Panc1 (cell line): ENCODE measurements at regions not wholly inside any gene's neighbourhood (a gene's known extent, or its start where the extent isn't known, plus 50 kb on each side); places are given as distances from the start of the nearest gene placed in this dataset.

Source experiments
- ATAC-seq: fragments of 200-7000 bp; cut with Tn5 transposase; 2 replicates; pipeline ENCODE4 v1.9.1; 2020; ENCODE audit warnings: mild to moderate bottlenecking, moderate library complexity
- BruUV-seq: library from RNA; stranded (reverse); fragments of 400-500 nt; replicated peaks from 2 replicates; lab custom pipeline; 2021; lab: Mats Ljungman, UMichigan
- CTCF ChIA-PET: fragments of 300-600 bp; sonication (Branson Sonifier 250); formaldehyde crosslinking; loops from one replicate; lab custom pipeline; 2022; ENCODE audit warnings: antibody characterized with exemption; lab: Charles Lee
- POLR2A ChIA-PET: fragments of 300-600 bp; sonication (Branson Sonifier 250); formaldehyde crosslinking; loops from one replicate; lab custom pipeline; 2022; ENCODE audit warnings: antibody characterized with exemption; lab: Charles Lee
- DNase-seq: peaks from one replicate; pipeline ENCODE4 v3.0.0-alpha.2; 2010; ENCODE audit warnings: low read depth, low spot score
- H3K27ac ChIP-seq: 2 replicates; pipeline ENCODE4 v1.5.1; 2011; ENCODE audit warnings: mild to moderate bottlenecking, low read length, inconsistent platforms
- H3K27me3 ChIP-seq: fragments of 200-500 bp; sonication (Bioruptor generic); 2 replicates; pipeline ENCODE4 v1.6.0; 2014; ENCODE audit warnings: low read length, inconsistent platforms; ENCODE audit not compliant: control insufficient read depth, insufficient read depth
- H3K36me3 ChIP-seq: fragments of 200-500 bp; sonication (Bioruptor generic); 2 replicates; pipeline ENCODE4 v1.5.1; 2014; ENCODE audit warnings: inconsistent platforms, mild to moderate bottlenecking, low read length, moderate library complexity; ENCODE audit not compliant: control insufficient read depth, insufficient read depth
- H3K4me1 ChIP-seq: 2 replicates; pipeline ENCODE4 v1.5.1; 2011; ENCODE audit warnings: inconsistent platforms, mild to moderate bottlenecking, low read length, moderate library complexity; ENCODE audit not compliant: control insufficient read depth, insufficient read depth
- H3K4me3 ChIP-seq, 2 experiments: 2 replicates each; pipeline ENCODE4 v1.5.1; 2011 to 2012; ENCODE audit warnings: low read depth in 2 of 2, low read length in 2 of 2, mild to moderate bottlenecking in 2 of 2, inconsistent platforms in 1 of 2, moderate library complexity in 1 of 2
- H3K9me3 ChIP-seq: fragments of 200-500 bp; sonication (Bioruptor generic); 2 replicates; pipeline ENCODE4 v1.5.1; 2014; ENCODE audit warnings: low read depth, mild to moderate bottlenecking, inconsistent platforms, low read length, moderate library complexity; ENCODE audit not compliant: control insufficient read depth, insufficient read depth
- POLR2AphosphoS5 ChIP-seq: IDR thresholded peaks from 2 replicates; pipeline ENCODE4 v1.6.1; 2012; ENCODE audit warnings: mild to moderate bottlenecking, low read depth, low read length, moderate library complexity
- SIN3A ChIP-seq: IDR thresholded peaks from 2 replicates; pipeline ENCODE4 v1.6.1; 2012; ENCODE audit warnings: low read depth, mild to moderate bottlenecking, low read length, moderate library complexity, borderline replicate concordance; ENCODE audit not compliant: insufficient read depth
- TCF7L2 ChIP-seq: IDR thresholded peaks from 2 replicates; pipeline ENCODE4 v1.6.1; 2011; ENCODE audit warnings: mild to moderate bottlenecking, low read depth, low read length, inconsistent platforms
- in situ Hi-C: cut with HindIII; loops from 2 replicates; pipeline ENCODE4 v1.10.0; 2016; ENCODE audit warnings: low sequenced_read_pairs, low pct_unique_long_range_greater_than_20kb
- intact Hi-C: fragments of 100-400 bp; cut with micrococcal nuclease; formaldehyde crosslinking; loops from one replicate; pipeline ENCODE4 v1.10.0; 2022; ENCODE audit not compliant: unreplicated experiment
- TF ChIP-seq, protein P1 (sequence below): fragments of 450-650 bp; IDR thresholded peaks from 2 replicates; pipeline ENCODE4 v1.5.1; 2017; ENCODE audit warnings: mild to moderate bottlenecking
- TF ChIP-seq, protein P2 (sequence below), 2 experiments: IDR thresholded peaks; 2 replicates each; pipeline ENCODE4 v1.6.1; 2011 to 2012; ENCODE audit warnings: low read depth in 2 of 2, control low read depth in 1 of 2, low read length in 1 of 2, mild to moderate bottlenecking in 1 of 2, moderate library complexity in 1 of 2; ENCODE audit not compliant: insufficient read depth in 1 of 2

DNA sequence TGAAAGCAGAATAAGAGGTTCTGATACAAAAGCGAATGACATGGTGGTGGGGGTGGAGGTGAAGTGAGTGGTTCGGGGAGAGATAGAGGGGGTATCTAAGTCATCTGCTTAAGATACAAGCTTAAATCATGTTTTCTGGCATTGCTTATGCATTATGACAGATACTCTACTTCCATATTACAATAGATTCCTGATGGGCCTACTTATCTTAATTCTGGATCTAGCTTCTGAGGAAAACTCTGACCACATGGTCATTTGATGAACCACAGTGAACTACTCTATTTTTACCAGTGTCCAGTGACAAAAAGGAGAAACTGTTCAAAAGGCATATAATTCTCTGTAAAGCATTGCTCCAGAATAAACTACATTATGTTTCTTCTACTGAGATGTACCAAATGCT, 673.7 kb upstream of the CCDC54 start:
- no peak for TF ChIP-seq SIN3A
- TF ChIP-seq, protein P1, sequence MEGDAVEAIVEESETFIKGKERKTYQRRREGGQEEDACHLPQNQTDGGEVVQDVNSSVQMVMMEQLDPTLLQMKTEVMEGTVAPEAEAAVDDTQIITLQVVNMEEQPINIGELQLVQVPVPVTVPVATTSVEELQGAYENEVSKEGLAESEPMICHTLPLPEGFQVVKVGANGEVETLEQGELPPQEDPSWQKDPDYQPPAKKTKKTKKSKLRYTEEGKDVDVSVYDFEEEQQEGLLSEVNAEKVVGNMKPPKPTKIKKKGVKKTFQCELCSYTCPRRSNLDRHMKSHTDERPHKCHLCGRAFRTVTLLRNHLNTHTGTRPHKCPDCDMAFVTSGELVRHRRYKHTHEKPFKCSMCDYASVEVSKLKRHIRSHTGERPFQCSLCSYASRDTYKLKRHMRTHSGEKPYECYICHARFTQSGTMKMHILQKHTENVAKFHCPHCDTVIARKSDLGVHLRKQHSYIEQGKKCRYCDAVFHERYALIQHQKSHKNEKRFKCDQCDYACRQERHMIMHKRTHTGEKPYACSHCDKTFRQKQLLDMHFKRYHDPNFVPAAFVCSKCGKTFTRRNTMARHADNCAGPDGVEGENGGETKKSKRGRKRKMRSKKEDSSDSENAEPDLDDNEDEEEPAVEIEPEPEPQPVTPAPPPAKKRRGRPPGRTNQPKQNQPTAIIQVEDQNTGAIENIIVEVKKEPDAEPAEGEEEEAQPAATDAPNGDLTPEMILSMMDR, result no peak
- intact Hi-C loops (no loop called here), in situ Hi-C loops (no loop called here)
- CTCF ChIA-PET, result no interaction called here
- H3K9me3 ChIP-seq, result 0 out of 2 replicates have a peak, but pooled peaks cover 4% of the 10 kb centered on the region
- H3K36me3 ChIP-seq, result no peaks in the 10 kb centered on the region
- H3K27ac ChIP-seq, result no peak overlapping the region
- ATAC-seq (no peak), DNase-seq (no peak)
- no peaks in the 10 kb centered on the region for H3K4me1 ChIP-seq
- no peaks in the 10 kb centered on the region for H3K27me3 ChIP-seq
- POLR2A ChIA-PET, result no interaction called here
- no peak overlapping the region for H3K4me3 ChIP-seq
- no TSS peak for BruUV-seq

DNA sequence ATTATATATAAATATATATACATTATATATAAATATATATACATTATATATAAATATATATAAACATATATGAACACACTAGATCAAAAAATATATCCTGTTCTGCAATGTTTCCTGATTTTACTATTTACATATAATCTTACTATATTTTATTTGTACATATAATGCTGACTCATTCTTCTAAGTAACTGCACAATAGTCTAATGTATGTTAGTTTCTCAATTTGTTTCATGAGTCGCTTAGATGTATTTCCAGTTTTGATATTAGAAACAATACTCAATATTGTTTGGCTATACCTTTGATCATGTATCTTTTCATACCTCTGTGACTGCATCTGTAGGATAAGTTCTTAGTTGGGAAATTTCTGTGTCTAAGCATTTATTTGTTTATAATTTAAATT, 669.9 kb upstream of the CCDC54 start:
- Histone ChIP-seq H3K9me3 (no peaks in the 10 kb centered on the region), H3K27ac (no peak overlapping the region), H3K4me1 (no peaks in the 10 kb centered on the region), H3K4me3 (no peak overlapping the region), H3K36me3 (no peaks in the 10 kb centered on the region), H3K27me3 (no peaks in the 10 kb centered on the region)
- TF ChIP-seq POLR2AphosphoS5 (no peak), TCF7L2 (no peak), SIN3A (no peak)
- TF ChIP-seq, protein P1, result no peak
- TF ChIP-seq, protein P2, sequence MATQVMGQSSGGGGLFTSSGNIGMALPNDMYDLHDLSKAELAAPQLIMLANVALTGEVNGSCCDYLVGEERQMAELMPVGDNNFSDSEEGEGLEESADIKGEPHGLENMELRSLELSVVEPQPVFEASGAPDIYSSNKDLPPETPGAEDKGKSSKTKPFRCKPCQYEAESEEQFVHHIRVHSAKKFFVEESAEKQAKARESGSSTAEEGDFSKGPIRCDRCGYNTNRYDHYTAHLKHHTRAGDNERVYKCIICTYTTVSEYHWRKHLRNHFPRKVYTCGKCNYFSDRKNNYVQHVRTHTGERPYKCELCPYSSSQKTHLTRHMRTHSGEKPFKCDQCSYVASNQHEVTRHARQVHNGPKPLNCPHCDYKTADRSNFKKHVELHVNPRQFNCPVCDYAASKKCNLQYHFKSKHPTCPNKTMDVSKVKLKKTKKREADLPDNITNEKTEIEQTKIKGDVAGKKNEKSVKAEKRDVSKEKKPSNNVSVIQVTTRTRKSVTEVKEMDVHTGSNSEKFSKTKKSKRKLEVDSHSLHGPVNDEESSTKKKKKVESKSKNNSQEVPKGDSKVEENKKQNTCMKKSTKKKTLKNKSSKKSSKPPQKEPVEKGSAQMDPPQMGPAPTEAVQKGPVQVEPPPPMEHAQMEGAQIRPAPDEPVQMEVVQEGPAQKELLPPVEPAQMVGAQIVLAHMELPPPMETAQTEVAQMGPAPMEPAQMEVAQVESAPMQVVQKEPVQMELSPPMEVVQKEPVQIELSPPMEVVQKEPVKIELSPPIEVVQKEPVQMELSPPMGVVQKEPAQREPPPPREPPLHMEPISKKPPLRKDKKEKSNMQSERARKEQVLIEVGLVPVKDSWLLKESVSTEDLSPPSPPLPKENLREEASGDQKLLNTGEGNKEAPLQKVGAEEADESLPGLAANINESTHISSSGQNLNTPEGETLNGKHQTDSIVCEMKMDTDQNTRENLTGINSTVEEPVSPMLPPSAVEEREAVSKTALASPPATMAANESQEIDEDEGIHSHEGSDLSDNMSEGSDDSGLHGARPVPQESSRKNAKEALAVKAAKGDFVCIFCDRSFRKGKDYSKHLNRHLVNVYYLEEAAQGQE (IDR thresholded peaks at IDR 0.05; ENCODE audit: insufficient read depth in 1 of 2, low read depth in 2 of 2, low read length in 1 of 2), result no peak
- in situ Hi-C loops (no loop called here), intact Hi-C loops (no loop called here)
- no TSS peak for BruUV-seq
- ATAC-seq (no peak), DNase-seq (no peak)
- ChIA-PET CTCF (no interaction called here), POLR2A (no interaction called here)
